ENCODE measurements at regions not wholly inside any gene's neighbourhood (a gene's known extent, or its start where the extent isn't known, plus 50 kb on each side); places are given as distances from the start of the nearest gene placed in this dataset.
"Not testable (repeated sequence)": the region's sequence is repeated elsewhere in the genome, so short reads cannot be mapped to it uniquely, and the experiment has no call there.

DNA sequence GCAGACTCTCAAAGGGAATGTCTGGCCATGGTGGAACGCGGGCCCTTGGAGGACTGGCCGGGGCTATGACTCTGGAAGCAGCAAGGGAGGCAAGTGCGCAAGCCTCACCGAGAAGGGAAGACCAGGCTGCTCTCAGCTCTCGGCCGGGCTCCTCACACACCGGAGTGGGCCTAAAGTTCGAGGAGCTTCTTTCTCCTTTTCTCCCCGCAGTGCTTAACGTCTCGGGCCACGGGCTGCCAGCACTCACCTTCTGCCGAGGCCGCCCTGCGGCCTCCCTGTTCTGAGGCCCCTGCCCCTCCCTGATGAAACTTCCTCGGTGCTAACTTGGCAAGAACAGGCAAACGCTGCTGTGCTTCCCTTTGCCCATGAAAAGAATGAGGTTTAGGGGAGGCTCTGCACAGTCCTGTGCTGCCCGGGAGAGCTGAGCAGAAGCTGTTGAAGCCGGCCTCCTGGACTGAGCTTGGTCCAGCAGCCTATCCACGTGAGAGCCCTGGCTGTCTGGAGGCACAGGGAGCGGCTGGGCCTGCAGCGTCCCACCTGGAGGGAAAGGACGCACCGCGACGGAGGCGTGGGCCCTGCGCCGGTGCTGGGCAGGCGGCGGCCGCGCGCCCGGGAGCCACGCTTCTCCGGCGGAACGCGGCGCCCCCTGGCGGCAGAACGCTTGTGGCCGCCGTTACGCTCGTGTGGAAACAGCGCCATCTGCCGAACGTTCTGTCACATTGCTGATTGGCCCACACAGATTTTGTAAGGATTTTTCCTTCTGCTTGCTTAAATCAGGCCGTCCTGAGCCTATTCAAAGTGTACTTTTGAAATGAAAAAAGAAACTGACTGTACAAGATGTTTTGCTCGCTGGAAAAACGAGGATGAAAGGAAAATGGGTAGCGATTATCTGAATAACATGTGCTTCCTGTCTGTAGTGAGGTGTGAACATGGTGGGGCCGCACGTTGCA lies 65.0 kb upstream of the TMEM45B start:
- no peak overlapping the region for H3K27ac Mint-ChIP-seq (ENCODE audit: low read depth, unreplicated experiment)
- peak; percentile 72 for DNase-seq (ENCODE audit: unreplicated experiment)
- H3K4me1 Mint-ChIP-seq (ENCODE audit: insufficient read depth, unreplicated experiment): no peaks in the 10 kb centered on the region
- H3K36me3 Mint-ChIP-seq (ENCODE audit: insufficient read depth, unreplicated experiment): no peaks in the 10 kb centered on the region
- no TSS peak for BruUV-seq (replicated peaks)
- H3K9me3 Mint-ChIP-seq (ENCODE audit: unreplicated experiment): peaks cover 7% of the 10 kb centered on the region
- POLR2A ChIA-PET: interaction anchor here (0.7 kb wide), 1 partner anchor 72 kb away, joined by 5 read pairs; no protein-coding TSS in a partner anchor
- no peak overlapping the region for H3K4me3 Mint-ChIP-seq (ENCODE audit: unreplicated experiment)
- TF ChIP-seq, protein P1, sequence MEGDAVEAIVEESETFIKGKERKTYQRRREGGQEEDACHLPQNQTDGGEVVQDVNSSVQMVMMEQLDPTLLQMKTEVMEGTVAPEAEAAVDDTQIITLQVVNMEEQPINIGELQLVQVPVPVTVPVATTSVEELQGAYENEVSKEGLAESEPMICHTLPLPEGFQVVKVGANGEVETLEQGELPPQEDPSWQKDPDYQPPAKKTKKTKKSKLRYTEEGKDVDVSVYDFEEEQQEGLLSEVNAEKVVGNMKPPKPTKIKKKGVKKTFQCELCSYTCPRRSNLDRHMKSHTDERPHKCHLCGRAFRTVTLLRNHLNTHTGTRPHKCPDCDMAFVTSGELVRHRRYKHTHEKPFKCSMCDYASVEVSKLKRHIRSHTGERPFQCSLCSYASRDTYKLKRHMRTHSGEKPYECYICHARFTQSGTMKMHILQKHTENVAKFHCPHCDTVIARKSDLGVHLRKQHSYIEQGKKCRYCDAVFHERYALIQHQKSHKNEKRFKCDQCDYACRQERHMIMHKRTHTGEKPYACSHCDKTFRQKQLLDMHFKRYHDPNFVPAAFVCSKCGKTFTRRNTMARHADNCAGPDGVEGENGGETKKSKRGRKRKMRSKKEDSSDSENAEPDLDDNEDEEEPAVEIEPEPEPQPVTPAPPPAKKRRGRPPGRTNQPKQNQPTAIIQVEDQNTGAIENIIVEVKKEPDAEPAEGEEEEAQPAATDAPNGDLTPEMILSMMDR (IDR thresholded peaks at IDR 0.05; ENCODE audit: unreplicated experiment): peak; percentile 100
- intact Hi-C loops (cut with micrococcal nuclease): loop anchor here (1.0 to 10.0 kb wide), 5 partner anchors 54 to 866 kb away; no protein-coding TSS in a partner anchor
- H3K27me3 Mint-ChIP-seq (ENCODE audit: insufficient read depth, unreplicated experiment): peaks cover 13% of the 10 kb centered on the region
- CTCF ChIA-PET: interaction anchor here (0.6 to 10.2 kb wide), 56 partner anchors 9 to 864 kb away, joined by 3 to 169 read pairs (median 4); partner anchors contain the start of gene BARX2

DNA sequence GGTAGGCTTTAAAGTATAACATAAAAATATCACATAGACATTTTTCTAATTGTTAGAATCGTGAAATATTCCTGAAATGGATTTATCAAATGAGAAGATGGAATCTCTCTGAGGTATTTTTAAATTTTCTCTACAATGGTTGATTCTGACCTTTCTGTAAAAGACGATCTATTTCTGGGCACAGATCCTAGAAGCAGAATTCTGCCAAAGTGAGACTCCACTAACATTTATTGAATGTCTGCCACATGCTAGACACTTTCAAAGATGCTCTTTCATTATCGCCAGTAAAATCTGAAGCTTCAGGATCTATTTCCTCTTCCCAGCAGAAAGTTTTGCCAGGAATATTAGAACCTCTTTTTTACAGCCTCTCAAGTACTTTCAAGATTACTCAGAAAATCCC lies 64.1 kb upstream of the TMEM45B start:
- no peaks in the 10 kb centered on the region for H3K4me1 Mint-ChIP-seq (ENCODE audit: insufficient read depth, unreplicated experiment)
- H3K9me3 Mint-ChIP-seq (ENCODE audit: unreplicated experiment): peaks cover 15% of the 10 kb centered on the region
- peaks cover 4% of the 10 kb centered on the region for H3K27me3 Mint-ChIP-seq (ENCODE audit: insufficient read depth, unreplicated experiment)
- DNase-seq (ENCODE audit: unreplicated experiment): no peak
- TF ChIP-seq, protein P1 (IDR thresholded peaks at IDR 0.05; ENCODE audit: unreplicated experiment): no peak
- POLR2A ChIA-PET: no interaction called here
- intact Hi-C loops (cut with micrococcal nuclease): loop anchor here (1.0 to 10.0 kb wide), 5 partner anchors 55 to 867 kb away; no protein-coding TSS in a partner anchor
- no TSS peak for BruUV-seq (replicated peaks)
- H3K36me3 Mint-ChIP-seq (ENCODE audit: insufficient read depth, unreplicated experiment): no peaks in the 10 kb centered on the region
- CTCF ChIA-PET: interaction anchor here (0.6 to 10.2 kb wide), 18 partner anchors 9 to 562 kb away, joined by 3 to 169 read pairs (median 6); partner anchors contain the start of gene BARX2
- no peak overlapping the region for H3K4me3 Mint-ChIP-seq (ENCODE audit: unreplicated experiment)
- H3K27ac Mint-ChIP-seq (ENCODE audit: low read depth, unreplicated experiment): no peak overlapping the region

DNA sequence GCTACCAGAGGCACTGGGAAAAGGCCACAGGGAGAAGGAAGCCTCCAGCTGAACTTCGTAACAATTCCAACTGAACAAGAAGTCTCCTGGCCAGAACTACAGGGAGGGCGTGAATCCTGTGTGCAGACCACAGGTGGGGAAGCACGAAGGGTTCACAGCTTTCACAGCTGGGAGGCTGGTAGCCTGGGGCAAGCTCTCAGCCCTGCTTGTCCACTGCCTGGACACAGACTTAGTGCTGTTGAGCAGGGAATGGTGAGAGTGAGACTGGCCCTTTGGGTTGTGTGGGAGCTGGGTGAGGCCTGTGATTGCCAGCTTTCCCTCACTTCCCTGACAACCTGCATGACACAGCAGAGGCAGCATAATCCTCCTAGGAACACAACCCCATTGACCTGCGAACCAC lies 52.1 kb upstream of the TMEM45B start:
- H3K27ac Mint-ChIP-seq (ENCODE audit: low read depth, unreplicated experiment); POLR2A ChIA-PET; BruUV-seq (replicated peaks); H3K27me3 Mint-ChIP-seq (ENCODE audit: insufficient read depth, unreplicated experiment); H3K4me1 Mint-ChIP-seq (ENCODE audit: insufficient read depth, unreplicated experiment); H3K36me3 Mint-ChIP-seq (ENCODE audit: insufficient read depth, unreplicated experiment); H3K4me3 Mint-ChIP-seq (ENCODE audit: unreplicated experiment); DNase-seq (ENCODE audit: unreplicated experiment); intact Hi-C loops (cut with micrococcal nuclease); H3K9me3 Mint-ChIP-seq (ENCODE audit: unreplicated experiment): not testable (repeated sequence)
- CTCF ChIA-PET: interaction anchor here (0.6 to 2.4 kb wide), 4 partner anchors 11 to 700 kb away, joined by 3 to 9 read pairs (median 4); no protein-coding TSS in a partner anchor

DNA sequence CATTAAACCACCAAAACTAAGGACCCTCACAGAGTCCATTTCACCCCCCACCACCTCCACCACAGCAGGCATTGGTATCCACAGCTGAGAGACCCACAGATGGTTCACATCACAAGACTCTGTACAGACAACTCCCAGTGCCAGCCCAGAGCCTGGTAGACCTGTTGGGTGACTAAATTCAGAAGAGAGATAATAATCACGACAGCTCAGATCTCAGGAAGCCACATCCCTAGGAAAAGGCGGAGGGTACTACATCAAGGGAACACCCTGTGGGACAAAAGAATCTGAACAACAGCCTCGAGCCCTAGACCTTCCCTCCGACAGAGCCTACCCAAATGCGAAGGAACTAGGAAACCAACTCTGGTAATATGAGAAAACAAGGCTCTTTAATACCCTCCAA lies 51.4 kb upstream of the TMEM45B start:
- H3K4me3 Mint-ChIP-seq (ENCODE audit: unreplicated experiment); H3K36me3 Mint-ChIP-seq (ENCODE audit: insufficient read depth, unreplicated experiment); H3K9me3 Mint-ChIP-seq (ENCODE audit: unreplicated experiment); POLR2A ChIA-PET; H3K27ac Mint-ChIP-seq (ENCODE audit: low read depth, unreplicated experiment); BruUV-seq (replicated peaks); H3K27me3 Mint-ChIP-seq (ENCODE audit: insufficient read depth, unreplicated experiment); H3K4me1 Mint-ChIP-seq (ENCODE audit: insufficient read depth, unreplicated experiment); intact Hi-C loops (cut with micrococcal nuclease); DNase-seq (ENCODE audit: unreplicated experiment): not testable (repeated sequence)
- CTCF ChIA-PET: interaction anchor here (1.0 to 2.4 kb wide), 4 partner anchors 11 to 400 kb away, joined by 3 to 9 read pairs (median 6); partner anchors contain the start of gene BARX2

Measured in MCF 10A (cell line).